ENCODE measurements at regions not wholly inside any gene's neighbourhood (a gene's known extent, or its start where the extent isn't known, plus 50 kb on each side); places are given as distances from the start of the nearest gene placed in this dataset.

DNA sequence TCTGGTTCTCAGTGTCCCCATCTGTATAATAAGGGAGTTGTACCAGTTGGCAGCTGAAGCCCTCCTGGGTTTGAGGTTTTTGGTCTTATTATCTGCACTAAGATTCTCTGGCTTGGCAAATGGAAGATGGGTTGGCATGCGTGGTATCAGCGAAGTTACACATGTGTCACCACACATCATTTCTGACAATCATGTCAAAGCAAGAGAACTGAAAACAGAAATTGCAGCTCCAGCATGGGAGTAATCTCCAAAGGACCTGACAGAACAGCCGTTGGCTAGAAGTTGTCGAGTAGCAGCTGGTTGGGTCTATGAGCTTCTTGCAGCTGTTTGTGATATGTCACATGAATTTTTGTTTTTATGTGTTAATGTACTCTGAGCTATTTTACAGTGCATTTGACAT, 317.4 kb downstream of the SLC4A3 start:
- TF ChIP-seq, protein P1, sequence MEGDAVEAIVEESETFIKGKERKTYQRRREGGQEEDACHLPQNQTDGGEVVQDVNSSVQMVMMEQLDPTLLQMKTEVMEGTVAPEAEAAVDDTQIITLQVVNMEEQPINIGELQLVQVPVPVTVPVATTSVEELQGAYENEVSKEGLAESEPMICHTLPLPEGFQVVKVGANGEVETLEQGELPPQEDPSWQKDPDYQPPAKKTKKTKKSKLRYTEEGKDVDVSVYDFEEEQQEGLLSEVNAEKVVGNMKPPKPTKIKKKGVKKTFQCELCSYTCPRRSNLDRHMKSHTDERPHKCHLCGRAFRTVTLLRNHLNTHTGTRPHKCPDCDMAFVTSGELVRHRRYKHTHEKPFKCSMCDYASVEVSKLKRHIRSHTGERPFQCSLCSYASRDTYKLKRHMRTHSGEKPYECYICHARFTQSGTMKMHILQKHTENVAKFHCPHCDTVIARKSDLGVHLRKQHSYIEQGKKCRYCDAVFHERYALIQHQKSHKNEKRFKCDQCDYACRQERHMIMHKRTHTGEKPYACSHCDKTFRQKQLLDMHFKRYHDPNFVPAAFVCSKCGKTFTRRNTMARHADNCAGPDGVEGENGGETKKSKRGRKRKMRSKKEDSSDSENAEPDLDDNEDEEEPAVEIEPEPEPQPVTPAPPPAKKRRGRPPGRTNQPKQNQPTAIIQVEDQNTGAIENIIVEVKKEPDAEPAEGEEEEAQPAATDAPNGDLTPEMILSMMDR (conservative IDR thresholded peaks at IDR 0.05; ENCODE audit: low read length), result no peak
- no peak overlapping the region for H3K4me3 ChIP-seq (ENCODE audit: low read length)
- DNase-seq (ENCODE audit: low read depth), result no peak

DNA sequence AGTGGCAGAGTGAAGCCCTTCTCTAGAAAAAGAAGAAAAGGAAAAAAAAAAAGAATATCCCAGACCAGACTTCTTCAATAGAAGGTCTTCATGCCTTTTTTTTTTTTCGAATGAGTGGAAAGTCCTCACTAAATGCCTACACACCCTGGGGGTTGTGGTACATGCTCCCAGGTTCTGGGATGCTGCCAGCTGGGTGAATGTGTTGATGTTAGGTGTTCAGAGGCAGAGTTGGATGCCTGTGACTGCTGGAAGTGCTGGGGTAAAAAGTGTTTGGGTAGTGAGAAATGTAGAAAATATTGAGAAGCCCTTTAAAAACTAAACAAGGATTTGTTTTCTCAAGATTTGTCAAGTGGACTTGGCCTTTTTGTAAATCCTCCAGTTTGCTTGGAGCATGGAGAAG, 318.6 kb downstream of the SLC4A3 start:
- no peak for DNase-seq (ENCODE audit: low read depth)
- no peak overlapping the region for H3K4me3 ChIP-seq (ENCODE audit: low read length)
- TF ChIP-seq, protein P1 (conservative IDR thresholded peaks at IDR 0.05; ENCODE audit: low read length), result no peak

DNA sequence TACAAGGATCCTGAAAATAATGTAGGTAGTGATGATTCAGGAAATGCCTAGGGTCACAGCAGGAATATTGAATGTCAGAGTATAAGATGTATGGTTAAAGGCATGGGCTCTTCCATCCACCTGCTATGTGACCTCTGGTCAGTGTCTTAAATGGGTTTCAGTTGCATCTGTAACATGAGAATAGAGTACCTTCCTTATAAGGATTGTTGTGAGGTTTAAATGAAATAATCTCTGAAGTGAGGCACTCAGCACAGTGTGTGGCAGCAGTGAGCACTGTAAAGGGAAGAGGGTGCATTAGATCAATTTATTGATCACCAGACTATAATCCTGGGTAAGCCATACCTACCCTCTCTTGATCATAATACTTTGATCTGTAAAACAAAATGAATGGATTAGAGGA, 319.1 kb downstream of the SLC4A3 start:
- TF ChIP-seq, protein P1 (conservative IDR thresholded peaks at IDR 0.05; ENCODE audit: low read length), result no peak
- DNase-seq (ENCODE audit: low read depth), result no peak
- no peak overlapping the region for H3K4me3 ChIP-seq (ENCODE audit: low read length)

DNA sequence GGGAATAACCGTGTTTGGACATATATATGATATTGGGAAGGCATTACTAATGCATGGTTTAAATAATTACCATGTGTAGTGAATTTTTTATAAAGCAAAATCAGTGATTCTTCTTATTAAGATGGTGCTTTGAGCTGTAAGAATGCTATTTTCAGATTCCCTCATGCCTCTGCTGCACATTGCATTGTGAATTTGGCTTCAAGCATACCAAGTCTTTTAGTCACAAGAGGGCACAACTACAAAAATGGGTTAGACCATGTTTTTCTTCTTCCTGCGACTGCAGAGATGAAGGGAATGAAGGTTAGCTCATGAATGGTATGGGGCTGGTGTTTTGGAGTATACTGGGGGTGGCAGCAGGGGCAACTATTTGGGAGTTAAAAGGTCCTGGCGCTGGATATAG, 320.1 kb downstream of the SLC4A3 start:
- TF ChIP-seq, protein P1 (conservative IDR thresholded peaks at IDR 0.05; ENCODE audit: low read length), result 0 out of 2 replicates have a peak, but pooled peaks have one; percentile 4
- DNase-seq (ENCODE audit: low read depth), result peak; percentile 62
- H3K4me3 ChIP-seq (ENCODE audit: low read length), result no peak overlapping the region

DNA sequence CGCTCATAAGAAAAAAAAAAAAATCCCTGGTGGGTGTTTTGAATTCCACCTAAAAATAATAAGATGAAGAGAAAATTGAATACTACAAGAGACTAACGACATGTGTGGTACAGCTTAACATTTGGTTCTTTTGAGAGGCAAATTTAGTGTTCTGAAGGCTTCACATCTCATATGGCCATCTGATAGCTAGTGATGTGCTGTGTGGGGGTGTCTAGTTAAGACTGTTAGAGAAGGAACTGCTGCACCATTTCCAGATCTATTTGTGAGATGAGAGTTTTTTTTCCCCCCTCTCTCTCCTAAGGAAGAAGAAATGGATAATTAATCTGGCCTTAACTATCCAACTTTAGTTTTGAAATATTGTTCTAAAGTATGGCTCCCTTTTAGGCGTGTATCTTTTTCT, 321.6 kb downstream of the SLC4A3 start:
- TF ChIP-seq, protein P1 (conservative IDR thresholded peaks at IDR 0.05; ENCODE audit: low read length), result no peak
- DNase-seq (ENCODE audit: low read depth), result no peak

DNA sequence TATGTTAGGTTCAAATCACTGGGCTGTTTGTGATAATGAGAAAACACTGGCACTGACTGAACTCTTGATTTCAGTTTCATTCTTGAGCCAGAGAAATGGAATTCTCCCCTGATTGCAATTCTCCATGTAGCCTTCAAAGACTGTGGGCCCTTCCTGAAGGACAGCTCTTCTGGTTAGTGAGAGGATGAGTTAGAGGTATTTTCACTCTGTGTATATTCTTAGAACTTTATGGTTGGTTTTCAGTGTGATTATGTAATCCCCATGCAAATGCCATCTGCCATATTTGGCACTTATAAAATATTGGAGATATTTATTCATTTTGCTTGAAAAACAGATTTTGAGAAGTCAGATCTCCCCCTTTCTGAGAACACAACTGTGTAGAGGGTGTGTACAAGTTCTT, 323.7 kb downstream of the SLC4A3 start:
- no peak for DNase-seq (ENCODE audit: low read depth)
- TF ChIP-seq, protein P1 (conservative IDR thresholded peaks at IDR 0.05; ENCODE audit: low read length), result no peak
- no peak overlapping the region for H3K4me3 ChIP-seq (ENCODE audit: low read length)

More for the DNA sequence above, 321.6 kb downstream of the SLC4A3 start:
- H3K4me3 ChIP-seq (ENCODE audit: low read length), result no peak overlapping the region

DNA sequence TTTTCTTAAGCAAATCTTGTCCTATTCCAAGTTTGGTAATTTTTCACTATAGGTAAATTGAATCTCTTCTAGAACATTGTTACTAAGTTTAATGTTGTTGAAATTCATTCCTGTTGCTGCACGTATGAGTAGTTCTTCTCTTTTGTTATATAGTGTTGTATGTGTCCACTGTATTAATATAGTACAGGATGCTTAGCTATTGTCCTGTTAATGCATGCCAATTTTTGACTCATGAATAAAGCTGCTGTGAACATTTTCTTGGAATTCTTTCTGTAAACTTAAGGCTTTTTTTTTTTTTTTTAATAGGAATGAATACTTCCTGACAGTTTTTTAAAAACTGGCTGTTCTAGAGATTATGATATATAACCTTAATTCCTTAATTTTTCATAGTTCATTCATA, 326.9 kb downstream of the SLC4A3 start:
- H3K4me3 ChIP-seq (ENCODE audit: low read length), result no peak overlapping the region
- TF ChIP-seq, protein P1 (conservative IDR thresholded peaks at IDR 0.05; ENCODE audit: low read length), result no peak
- peak; percentile 43 for DNase-seq (ENCODE audit: low read depth)

Data from AG10803 (cell line).